ENCODE measurements at regions not wholly inside any gene's neighbourhood (a gene's known extent, or its start where the extent isn't known, plus 50 kb on each side); places are given as distances from the start of the nearest gene placed in this dataset.
A peak's percentile ranks its signal among the peaks of the same experiment; 100 is the strongest.

GRCh38 chr2:236943068-236943467, 142.6 kb upstream of the COPS8 start:
- H3K9me3 ChIP-seq (ENCODE audit: insufficient read depth in 2 of 2, low read depth in 1 of 2, low read length in 1 of 2), result no peaks in the 10 kb centered on the region
- no peak overlapping the region for H2BK15ac ChIP-seq (ENCODE audit: low read length)
- DNase-seq (ENCODE audit: low read depth in 1 of 2, low spot score in 2 of 2), result peak in 1 of 2 experiments; percentile 10
- no peaks in the 10 kb centered on the region for H3K79me2 ChIP-seq (ENCODE audit: control insufficient read depth in 1 of 2, insufficient read depth in 2 of 2, low read length in 2 of 2)
- no peak overlapping the region for H4K8ac ChIP-seq (ENCODE audit: extremely low read depth, insufficient read depth, low read length)
- no peak overlapping the region for H3K4me2 ChIP-seq (ENCODE audit: insufficient read depth in 1 of 2, low read depth in 2 of 2, low read length in 2 of 2)
- H3K36me3 ChIP-seq (ENCODE audit: control insufficient read depth in 2 of 4, insufficient read depth in 4 of 4, low read length in 3 of 4), result no peaks in the 10 kb centered on the region
- no peak overlapping the region for H3K14ac ChIP-seq (ENCODE audit: insufficient read length)
- no peaks in the 10 kb centered on the region for H3K27me3 ChIP-seq (replicated peaks in 1 of 4; ENCODE audit: control insufficient read depth in 3 of 4, extremely low read depth in 1 of 4, insufficient read depth in 3 of 4, low read length in 3 of 4)
- H3K79me1 ChIP-seq (ENCODE audit: low read depth, low read length), result no peaks in the 10 kb centered on the region
- H3K56ac ChIP-seq (replicated peaks; ENCODE audit: insufficient read length, low read depth, low read length), result no peak overlapping the region
- H2BK5ac ChIP-seq (ENCODE audit: low read depth, low read length), result no peak overlapping the region
- no peak overlapping the region for H3K23ac ChIP-seq (ENCODE audit: insufficient read length)
- 91% methylated on average over 6 of the region's 6 CpGs; no CpG with 5 or more reads in 1 of the 2 experiments for WGBS, 2 experiments (ENCODE audit: extremely low coverage in 1 of 2, insufficient coverage in 1 of 2, insufficient read length in 1 of 2, insufficient replicate concordance in 2 of 2, low coverage in 1 of 2, low lambda C conversion rate in 2 of 2, missing lambda C conversion rate in 1 of 2)
- POLR2A ChIA-PET (ENCODE audit: partially characterized antibody), result no interaction called here
- 0 out of 2 replicates have a peak overlapping the region, but pooled peaks have one; percentile 18 for H2BK12ac ChIP-seq (ENCODE audit: low read depth, low read length)
- H3K18ac ChIP-seq (ENCODE audit: extremely low read depth, low read length), result no peak overlapping the region
- no peak overlapping the region for H2BK20ac ChIP-seq (ENCODE audit: low read length)
- H4K91ac ChIP-seq (replicated peaks; ENCODE audit: insufficient read length, low read length), result no peak overlapping the region
- no peak overlapping the region for H3K9ac ChIP-seq (replicated peaks in 1 of 4; ENCODE audit: extremely low read depth in 1 of 4, low read depth in 3 of 4, low read length in 3 of 4)
- H2AFZ ChIP-seq (ENCODE audit: low read length), result no peak overlapping the region
- H3K4me3 ChIP-seq (ENCODE audit: extremely low read depth in 1 of 4, insufficient read depth in 2 of 4, low read depth in 3 of 4, low read length in 4 of 4), result no peak overlapping the region
- no peak for TF ChIP-seq BACH1 (IDR thresholded peaks at IDR 0.05; ENCODE audit: low read length)
- no peak for TF ChIP-seq POLR2A (IDR thresholded peaks at IDR 0.05; ENCODE audit: control extremely low read depth in 1 of 2, low read depth in 2 of 2, low read length in 2 of 2)
- TF ChIP-seq CHD1 (IDR thresholded peaks at IDR 0.05; ENCODE audit: low read depth, low read length), result no peak
- TF ChIP-seq TEAD4 (IDR thresholded peaks at IDR 0.05; ENCODE audit: low read depth, low read length), result no peak
- TF ChIP-seq POLR2AphosphoS5 (IDR thresholded peaks at IDR 0.05; ENCODE audit: low read depth, low read length), result no peak
- TF ChIP-seq, protein P1, sequence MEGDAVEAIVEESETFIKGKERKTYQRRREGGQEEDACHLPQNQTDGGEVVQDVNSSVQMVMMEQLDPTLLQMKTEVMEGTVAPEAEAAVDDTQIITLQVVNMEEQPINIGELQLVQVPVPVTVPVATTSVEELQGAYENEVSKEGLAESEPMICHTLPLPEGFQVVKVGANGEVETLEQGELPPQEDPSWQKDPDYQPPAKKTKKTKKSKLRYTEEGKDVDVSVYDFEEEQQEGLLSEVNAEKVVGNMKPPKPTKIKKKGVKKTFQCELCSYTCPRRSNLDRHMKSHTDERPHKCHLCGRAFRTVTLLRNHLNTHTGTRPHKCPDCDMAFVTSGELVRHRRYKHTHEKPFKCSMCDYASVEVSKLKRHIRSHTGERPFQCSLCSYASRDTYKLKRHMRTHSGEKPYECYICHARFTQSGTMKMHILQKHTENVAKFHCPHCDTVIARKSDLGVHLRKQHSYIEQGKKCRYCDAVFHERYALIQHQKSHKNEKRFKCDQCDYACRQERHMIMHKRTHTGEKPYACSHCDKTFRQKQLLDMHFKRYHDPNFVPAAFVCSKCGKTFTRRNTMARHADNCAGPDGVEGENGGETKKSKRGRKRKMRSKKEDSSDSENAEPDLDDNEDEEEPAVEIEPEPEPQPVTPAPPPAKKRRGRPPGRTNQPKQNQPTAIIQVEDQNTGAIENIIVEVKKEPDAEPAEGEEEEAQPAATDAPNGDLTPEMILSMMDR (IDR thresholded peaks at IDR 0.05; ENCODE audit: control extremely low read depth in 1 of 3, insufficient read depth in 1 of 3, low read depth in 1 of 3, low read length in 3 of 3), result no peak
- TF ChIP-seq YY1 (IDR thresholded peaks at IDR 0.05; ENCODE audit: low read depth, low read length), result no peak
- TF ChIP-seq GTF2F1 (IDR thresholded peaks at IDR 0.05; ENCODE audit: borderline replicate concordance, low read depth, low read length), result no peak
- TF ChIP-seq RAD21 (IDR thresholded peaks at IDR 0.05 in 1 of 2, conservative IDR thresholded peaks at IDR 0.05 in 1 of 2; ENCODE audit: low read depth in 2 of 2, low read length in 2 of 2), result no peak
- no peak for TF ChIP-seq EGR1 (IDR thresholded peaks at IDR 0.05; ENCODE audit: borderline replicate concordance, low read depth, low read length)
- TF ChIP-seq RXRA (IDR thresholded peaks at IDR 0.05; ENCODE audit: insufficient read depth, low read depth, low read length), result no peak
- no peak for TF ChIP-seq RFX5 (IDR thresholded peaks at IDR 0.05; ENCODE audit: borderline replicate concordance, low read depth, low read length)
- TF ChIP-seq CEBPB (IDR thresholded peaks at IDR 0.05; ENCODE audit: low read depth, low read length), result no peak
- peaks cover 0 to 3% (median 0%) of the 10 kb centered on the region in 4 experiments; a peak in 1 of 7 replicates for H3K4me1 ChIP-seq (replicated peaks in 1 of 4; ENCODE audit: control insufficient read depth in 3 of 4, insufficient read depth in 4 of 4, low read length in 3 of 4)
- CTCF ChIA-PET (ENCODE audit: partially characterized antibody), result no interaction called here
- H4K5ac ChIP-seq (ENCODE audit: insufficient read length, low read depth, low read length), result peak overlapping the region; percentile 22
- H2BK120ac ChIP-seq (replicated peaks; ENCODE audit: low read depth, low read length), result no peak overlapping the region
- H3K4ac ChIP-seq (replicated peaks; ENCODE audit: insufficient read length, low read depth, low read length), result no peak overlapping the region
- no peak overlapping the region for H3K27ac ChIP-seq (ENCODE audit: low read depth, low read length)
- FAIRE-seq, result no peak
- no peak overlapping the region for H2AK5ac ChIP-seq (ENCODE audit: low read depth, low read length)
- no peaks in the 10 kb centered on the region; the same call in 1 of the 2 replicates for H3K23me2 ChIP-seq (ENCODE audit: low read depth, low read length)
- H4K20me1 ChIP-seq (replicated peaks in 1 of 2; ENCODE audit: control insufficient read depth in 1 of 2, insufficient read depth in 2 of 2, low read length in 2 of 2), result no peaks in the 10 kb centered on the region

Measured in H1 (cell line).